Ishikawa (cell line): ENCODE measurements at regions not wholly inside any gene's neighbourhood (a gene's known extent, or its start where the extent isn't known, plus 50 kb on each side); places are given as distances from the start of the nearest gene placed in this dataset.

Source experiments
- CEBPB ChIP-seq: IDR thresholded peaks from 2 replicates; pipeline ENCODE4 v1.6.1; 2012
- CREB1 ChIP-seq: IDR thresholded peaks from 2 replicates; pipeline ENCODE4 v1.6.1; 2012; ENCODE audit warnings: low read depth
- EGR1 ChIP-seq: IDR thresholded peaks from 2 replicates; pipeline ENCODE4 v1.6.1; 2012
- EP300 ChIP-seq: IDR thresholded peaks from 2 replicates; pipeline ENCODE4 v1.6.1; 2012; ENCODE audit warnings: borderline replicate concordance
- FOXM1 ChIP-seq: IDR thresholded peaks from 2 replicates; pipeline ENCODE4 v1.6.1; 2012; ENCODE audit warnings: low read depth, borderline replicate concordance
- MAX ChIP-seq: IDR thresholded peaks from 2 replicates; pipeline ENCODE4 v1.6.1; 2012
- NFIC ChIP-seq: IDR thresholded peaks from 2 replicates; pipeline ENCODE4 v1.6.1; 2012
- RAD21 ChIP-seq: IDR thresholded peaks from 2 replicates; pipeline ENCODE4 v1.6.1; 2012; ENCODE audit warnings: low read depth
- REST ChIP-seq: IDR thresholded peaks from 2 replicates; pipeline ENCODE4 v1.6.1; 2012; ENCODE audit warnings: low read depth, mild to moderate bottlenecking
- TAF1 ChIP-seq: IDR thresholded peaks from 2 replicates; pipeline ENCODE4 v1.6.1; 2012; ENCODE audit warnings: low read depth, mild to moderate bottlenecking
- TCF12 ChIP-seq: IDR thresholded peaks from 2 replicates; pipeline ENCODE4 v1.6.1; 2012; ENCODE audit warnings: low read depth
- TEAD4 ChIP-seq: IDR thresholded peaks from 2 replicates; pipeline ENCODE4 v1.6.1; 2012
- YY1 ChIP-seq: IDR thresholded peaks from 2 replicates; pipeline ENCODE4 v1.6.1; 2012; ENCODE audit warnings: low read depth
- ZBTB7A ChIP-seq: IDR thresholded peaks from 2 replicates; pipeline ENCODE4 v1.6.1; 2012; ENCODE audit warnings: low read depth

GRCh38 chr5:2091921-2092320, 209.2 kb upstream of the IRX4 start:
- TF ChIP-seq TCF12: no peak
- TF ChIP-seq RAD21: no peak
- no peak for TF ChIP-seq ZBTB7A
- no peak for TF ChIP-seq NFIC
- no peak for TF ChIP-seq EP300
- no peak for TF ChIP-seq REST
- no peak for TF ChIP-seq YY1
- TF ChIP-seq TAF1: no peak
- TF ChIP-seq EGR1: no peak
- TF ChIP-seq CEBPB: no peak
- TF ChIP-seq MAX: no peak
- TF ChIP-seq TEAD4: no peak
- TF ChIP-seq FOXM1: no peak
- no peak for TF ChIP-seq CREB1
